ENCODE measurements at regions not wholly inside any gene's neighbourhood (a gene's known extent, or its start where the extent isn't known, plus 50 kb on each side); places are given as distances from the start of the nearest gene placed in this dataset.

DNA sequence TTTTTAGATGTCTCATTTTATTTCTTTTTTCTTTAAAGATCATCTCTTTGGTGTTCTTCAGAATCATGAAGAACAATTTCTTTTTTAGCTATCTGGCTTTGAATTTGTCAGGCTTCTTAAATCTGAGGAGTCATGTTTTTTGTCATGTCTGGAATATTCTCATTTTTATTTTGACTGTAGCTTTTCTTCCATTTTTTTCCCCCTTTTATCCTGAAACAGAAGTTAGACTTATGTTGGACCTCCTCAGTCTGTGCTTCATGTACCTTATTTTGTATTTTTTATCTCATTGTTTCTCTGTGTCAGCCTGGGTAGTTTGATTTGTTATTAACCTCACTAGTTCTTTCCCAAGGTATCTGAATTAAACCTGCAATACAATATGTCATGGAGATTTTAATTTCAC lies 319.2 kb upstream of the ADGRL4 start:
- TF ChIP-seq, protein P1, sequence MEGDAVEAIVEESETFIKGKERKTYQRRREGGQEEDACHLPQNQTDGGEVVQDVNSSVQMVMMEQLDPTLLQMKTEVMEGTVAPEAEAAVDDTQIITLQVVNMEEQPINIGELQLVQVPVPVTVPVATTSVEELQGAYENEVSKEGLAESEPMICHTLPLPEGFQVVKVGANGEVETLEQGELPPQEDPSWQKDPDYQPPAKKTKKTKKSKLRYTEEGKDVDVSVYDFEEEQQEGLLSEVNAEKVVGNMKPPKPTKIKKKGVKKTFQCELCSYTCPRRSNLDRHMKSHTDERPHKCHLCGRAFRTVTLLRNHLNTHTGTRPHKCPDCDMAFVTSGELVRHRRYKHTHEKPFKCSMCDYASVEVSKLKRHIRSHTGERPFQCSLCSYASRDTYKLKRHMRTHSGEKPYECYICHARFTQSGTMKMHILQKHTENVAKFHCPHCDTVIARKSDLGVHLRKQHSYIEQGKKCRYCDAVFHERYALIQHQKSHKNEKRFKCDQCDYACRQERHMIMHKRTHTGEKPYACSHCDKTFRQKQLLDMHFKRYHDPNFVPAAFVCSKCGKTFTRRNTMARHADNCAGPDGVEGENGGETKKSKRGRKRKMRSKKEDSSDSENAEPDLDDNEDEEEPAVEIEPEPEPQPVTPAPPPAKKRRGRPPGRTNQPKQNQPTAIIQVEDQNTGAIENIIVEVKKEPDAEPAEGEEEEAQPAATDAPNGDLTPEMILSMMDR (IDR thresholded peaks at IDR 0.05; ENCODE audit: low read length): no peak
- TF ChIP-seq EZH2 (IDR thresholded peaks at IDR 0.05; ENCODE audit: borderline replicate concordance, low read length): no peak
